Esophagus (tissue), 2 donors: ENCODE measurements at regions not wholly inside any gene's neighbourhood (a gene's known extent, or its start where the extent isn't known, plus 50 kb on each side); places are given as distances from the start of the nearest gene placed in this dataset.

Experiments used
- H3K27ac ChIP-seq, 2 donors: one replicate each; pipeline ENCODE4 v1.5.1; 2013; ENCODE audit warnings: low read depth in 2 of 2, mild to moderate bottlenecking in 2 of 2, inconsistent platforms in 1 of 2, low read length in 1 of 2, moderate library complexity in 1 of 2
- H3K27me3 ChIP-seq, 2 donors: one replicate each; pipeline ENCODE4 v1.6.1; 2013; ENCODE audit warnings: low read length in 2 of 2, control low read depth in 1 of 2, mild to moderate bottlenecking in 1 of 2; ENCODE audit not compliant: insufficient read depth in 2 of 2, control insufficient read depth in 1 of 2
- H3K36me3 ChIP-seq, 2 donors: one replicate each; pipeline ENCODE4 v1.6.1; 2013; ENCODE audit warnings: low read length in 1 of 2; ENCODE audit not compliant: control insufficient read depth in 2 of 2, insufficient read depth in 2 of 2
- H3K4me1 ChIP-seq, 2 donors: one replicate each; pipeline ENCODE4 v1.6.1; 2013; ENCODE audit warnings: low read length in 1 of 2; ENCODE audit not compliant: control insufficient read depth in 2 of 2, insufficient read depth in 2 of 2
- H3K4me3 ChIP-seq, 2 donors: one replicate each; pipeline ENCODE4 v1.5.1; 2013; ENCODE audit warnings: low read length in 2 of 2, mild to moderate bottlenecking in 2 of 2, low read depth in 1 of 2, moderate library complexity in 1 of 2
- H3K9me3 ChIP-seq, 2 donors: one replicate each; pipeline ENCODE4 v1.6.1; 2013; ENCODE audit warnings: mild to moderate bottlenecking in 2 of 2, low read depth in 1 of 2, low read length in 1 of 2, moderate library complexity in 1 of 2; ENCODE audit not compliant: control insufficient read depth in 2 of 2, insufficient read depth in 1 of 2
- WGBS, 2 donors: extraction: QIAGEN DNeasy Blood & Tissue Kit; methylation state at CpG; one replicate each; pipeline ENCODE4 v1.1.7; 2013; 5-methylcytosine and 5-hydroxymethylcytosine counted together
- donor health status: healthy with polysubstance abuse.
- donor health status: Bipolar disorder and iron deficiency.

GRCh38 chr12:105987685-105988035, 151.1 kb downstream of the NUAK1 start:
- Histone ChIP-seq H3K4me1 (no peaks in the 10 kb centered on the region), H3K27ac (no peak overlapping the region), H3K4me3 (no peak overlapping the region), H3K9me3 (no peaks in the 10 kb centered on the region), H3K27me3 (no peaks in the 10 kb centered on the region), H3K36me3 (no peaks in the 10 kb centered on the region)
- WGBS, 2 donors: 85 to 93% methylated on average over 3 of the region's 3 CpGs

- H3K36me3 ChIP-seq: no peaks in the 10 kb centered on the region
- 61 to 71% methylated on average over 14 of the region's 14 CpGs for WGBS, 2 donors
- H3K27me3 ChIP-seq: no peaks in the 10 kb centered on the region
- no peaks in the 10 kb centered on the region for H3K4me1 ChIP-seq
- no peak overlapping the region for H3K27ac ChIP-seq
- no peak overlapping the region for H3K4me3 ChIP-seq
- no peaks in the 10 kb centered on the region for H3K9me3 ChIP-seq
Measured at GRCh38 chr12:105992849-105993740, 145.7 kb downstream of the NUAK1 start.

GRCh38 chr12:105993766-105994555, 144.8 kb downstream of the NUAK1 start:
- 76% methylated on average over 22 of the region's 22 CpGs for WGBS, 2 donors
- no peak overlapping the region for H3K4me3 ChIP-seq
- H3K27ac ChIP-seq: no peak overlapping the region
- H3K36me3 ChIP-seq: no peaks in the 10 kb centered on the region
- no peaks in the 10 kb centered on the region for H3K27me3 ChIP-seq
- H3K9me3 ChIP-seq: no peaks in the 10 kb centered on the region
- no peaks in the 10 kb centered on the region for H3K4me1 ChIP-seq

GRCh38 chr12:105995961-105996431, 142.8 kb downstream of the NUAK1 start:
- Histone ChIP-seq H3K36me3 (no peaks in the 10 kb centered on the region), H3K27ac (no peak overlapping the region), H3K27me3 (no peaks in the 10 kb centered on the region), H3K4me3 (no peak overlapping the region), H3K9me3 (no peaks in the 10 kb centered on the region), H3K4me1 (no peaks in the 10 kb centered on the region)
- WGBS, 2 donors: 90 to 95% methylated on average over 4 of the region's 4 CpGs

GRCh38 chr12:105998561-105998960, 140.2 kb downstream of the NUAK1 start:
- Histone ChIP-seq H3K36me3 (no peaks in the 10 kb centered on the region), H3K27ac (no peak overlapping the region), H3K9me3 (peaks cover 0 to 2% of the 10 kb centered on the region in 2 donors), H3K4me3 (no peak overlapping the region), H3K27me3 (no peaks in the 10 kb centered on the region), H3K4me1 (no peaks in the 10 kb centered on the region)
- WGBS, 2 donors: 71 to 100% methylated on average over 1 of the region's 1 CpG

GRCh38 chr12:106000382-106001104, 138.2 kb downstream of the NUAK1 start:
- Histone ChIP-seq H3K4me1 (no peaks in the 10 kb centered on the region), H3K4me3 (no peak overlapping the region), H3K36me3 (no peaks in the 10 kb centered on the region), H3K9me3 (peaks cover 0 to 2% of the 10 kb centered on the region in 2 donors), H3K27ac (no peak overlapping the region), H3K27me3 (no peaks in the 10 kb centered on the region)
- WGBS, 2 donors: 70 to 71% methylated on average over 3 of the region's 3 CpGs

GRCh38 chr12:106001105-106001836, 137.5 kb downstream of the NUAK1 start:
- peaks cover 0 to 2% of the 10 kb centered on the region in 2 donors for H3K9me3 ChIP-seq
- H3K36me3 ChIP-seq: no peaks in the 10 kb centered on the region
- no peaks in the 10 kb centered on the region for H3K27me3 ChIP-seq
- H3K4me3 ChIP-seq: no peak overlapping the region
- H3K4me1 ChIP-seq: no peaks in the 10 kb centered on the region
- 68 to 71% methylated on average over 2 of the region's 2 CpGs for WGBS, 2 donors
- H3K27ac ChIP-seq: no peak overlapping the region

GRCh38 chr12:106001837-106002218, 136.9 kb downstream of the NUAK1 start:
- Histone ChIP-seq H3K9me3 (peaks cover 0 to 2% of the 10 kb centered on the region in 2 donors), H3K27ac (no peak overlapping the region), H3K36me3 (no peaks in the 10 kb centered on the region), H3K4me3 (no peak overlapping the region), H3K4me1 (no peaks in the 10 kb centered on the region), H3K27me3 (no peaks in the 10 kb centered on the region)
- WGBS, 2 donors: 64 to 68% methylated on average over 3 of the region's 3 CpGs

- Histone ChIP-seq H3K27me3 (no peaks in the 10 kb centered on the region), H3K36me3 (no peaks in the 10 kb centered on the region), H3K9me3 (peaks cover 0 to 2% of the 10 kb centered on the region in 2 donors), H3K4me1 (no peaks in the 10 kb centered on the region), H3K27ac (no peak overlapping the region), H3K4me3 (no peak overlapping the region)
- 86 to 88% methylated on average over 3 of the region's 3 CpGs for WGBS, 2 donors
Measured at GRCh38 chr12:106003297-106003696, 135.5 kb downstream of the NUAK1 start.
